ENCODE measurements at regions not wholly inside any gene's neighbourhood (a gene's known extent, or its start where the extent isn't known, plus 50 kb on each side); places are given as distances from the start of the nearest gene placed in this dataset.

DNA sequence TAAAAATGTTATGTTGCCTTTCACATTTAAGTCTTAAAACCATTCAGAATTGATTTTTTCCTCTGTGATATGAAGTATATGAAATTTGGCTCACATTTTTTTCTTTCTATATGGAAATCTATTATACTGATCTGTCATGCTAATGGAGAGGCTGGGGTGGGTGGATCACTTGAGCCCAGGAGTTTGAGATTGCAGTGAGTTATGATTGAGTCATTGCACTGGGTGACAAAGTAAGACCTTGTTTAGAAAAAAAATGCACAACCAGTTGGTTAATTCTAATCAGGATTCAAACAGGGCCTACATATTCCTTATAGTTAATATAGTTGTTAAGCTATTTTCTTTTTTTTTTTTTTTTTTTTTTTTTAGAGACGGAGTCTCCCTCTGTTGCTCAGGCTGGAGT is 230.5 kb downstream of the MFSD1 start:
- TF ChIP-seq CTCF (conservative IDR thresholded peaks at IDR 0.05; ENCODE audit: low read depth in 2 of 2) (no peak), EZH2phosphoT487 (IDR thresholded peaks at IDR 0.05; ENCODE audit: unreplicated experiment) (no peak), EZH2 (IDR thresholded peaks at IDR 0.05; ENCODE audit: low read depth, unreplicated experiment) (no peak), JUNB (IDR thresholded peaks at IDR 0.05; ENCODE audit: unreplicated experiment) (no peak), REST (IDR thresholded peaks at IDR 0.05; ENCODE audit: unreplicated experiment) (no peak), POLR2AphosphoS5 (IDR thresholded peaks at IDR 0.05; ENCODE audit: low read depth) (no peak), ZNF114 (CRISPR knock-in tag; IDR thresholded peaks at IDR 0.05) (no peak), NANOG (IDR thresholded peaks at IDR 0.05; ENCODE audit: borderline replicate concordance) (no peak)
